PC-3 (cell line): ENCODE measurements at regions not wholly inside any gene's neighbourhood (a gene's known extent, or its start where the extent isn't known, plus 50 kb on each side); places are given as distances from the start of the nearest gene placed in this dataset.

ENCODE experiments used
- CTCF ChIP-seq: fragments of 300-600 bp; sonication (generic); conservative IDR thresholded peaks from 2 replicates; pipeline ENCODE4 v1.5.1; 2017; ENCODE audit warnings: antibody characterized with exemption, low read depth, mild to moderate bottlenecking, low read length
- EZH2 ChIP-seq: fragments of 300-600 bp; sonication (generic); IDR thresholded peaks from one replicate; pipeline ENCODE4 v1.6.1; 2017; ENCODE audit warnings: antibody characterized with exemption, mild to moderate bottlenecking, low read length; ENCODE audit not compliant: unreplicated experiment

GRCh38 chr1:118827636-118828035, 160.5 kb downstream of the TBX15 start:
- TF ChIP-seq CTCF = no peak
- no peak for TF ChIP-seq EZH2
